ENCODE measurements at regions not wholly inside any gene's neighbourhood (a gene's known extent, or its start where the extent isn't known, plus 50 kb on each side); places are given as distances from the start of the nearest gene placed in this dataset.

DNA sequence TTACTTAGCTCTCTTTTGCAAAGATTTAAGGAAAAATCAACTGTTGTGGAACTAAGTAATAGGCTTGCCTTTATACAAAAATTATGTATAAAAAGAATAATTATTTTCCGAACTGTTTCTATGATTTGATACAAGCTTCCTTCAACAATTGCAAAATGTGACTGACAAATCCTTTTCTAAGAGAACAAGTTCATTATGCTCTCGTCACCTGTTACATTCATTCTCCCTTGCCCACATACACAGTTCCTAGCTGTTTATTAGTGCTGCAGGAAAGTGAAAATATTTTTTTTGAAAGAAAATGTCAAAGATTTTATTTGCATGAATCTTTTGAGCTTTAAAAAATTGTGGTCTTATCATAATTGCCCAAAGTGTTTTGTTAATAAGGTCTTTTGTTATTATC lies 466.2 kb downstream of the USP25 start:
- H3K27ac ChIP-seq (ENCODE audit: low read depth, low read length, poor library complexity, severe bottlenecking), result no peak overlapping the region
- TF ChIP-seq, protein P1, sequence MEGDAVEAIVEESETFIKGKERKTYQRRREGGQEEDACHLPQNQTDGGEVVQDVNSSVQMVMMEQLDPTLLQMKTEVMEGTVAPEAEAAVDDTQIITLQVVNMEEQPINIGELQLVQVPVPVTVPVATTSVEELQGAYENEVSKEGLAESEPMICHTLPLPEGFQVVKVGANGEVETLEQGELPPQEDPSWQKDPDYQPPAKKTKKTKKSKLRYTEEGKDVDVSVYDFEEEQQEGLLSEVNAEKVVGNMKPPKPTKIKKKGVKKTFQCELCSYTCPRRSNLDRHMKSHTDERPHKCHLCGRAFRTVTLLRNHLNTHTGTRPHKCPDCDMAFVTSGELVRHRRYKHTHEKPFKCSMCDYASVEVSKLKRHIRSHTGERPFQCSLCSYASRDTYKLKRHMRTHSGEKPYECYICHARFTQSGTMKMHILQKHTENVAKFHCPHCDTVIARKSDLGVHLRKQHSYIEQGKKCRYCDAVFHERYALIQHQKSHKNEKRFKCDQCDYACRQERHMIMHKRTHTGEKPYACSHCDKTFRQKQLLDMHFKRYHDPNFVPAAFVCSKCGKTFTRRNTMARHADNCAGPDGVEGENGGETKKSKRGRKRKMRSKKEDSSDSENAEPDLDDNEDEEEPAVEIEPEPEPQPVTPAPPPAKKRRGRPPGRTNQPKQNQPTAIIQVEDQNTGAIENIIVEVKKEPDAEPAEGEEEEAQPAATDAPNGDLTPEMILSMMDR (conservative IDR thresholded peaks at IDR 0.05; ENCODE audit: low read depth, low read length), result no peak
- TF ChIP-seq EZH2 (IDR thresholded peaks at IDR 0.05; ENCODE audit: borderline replicate concordance, low read depth, low read length, poor library complexity, severe bottlenecking), result no peak
- BruUV-seq (replicated peaks), result no TSS peak
- no peak for DNase-seq (ENCODE audit: low spot score)
- H3K4me1 ChIP-seq (ENCODE audit: insufficient read depth, low read length, poor library complexity, severe bottlenecking), result no peaks in the 10 kb centered on the region
- ChIA-PET POLR2A (ENCODE audit: low non-redundant PET) (no interaction called here), CTCF (no interaction called here)
- intact Hi-C loops (cut with micrococcal nuclease; ENCODE audit: unreplicated experiment), result no loop called here
- no peaks in the 10 kb centered on the region for H3K27me3 ChIP-seq (replicated peaks; ENCODE audit: insufficient read depth, low read depth, low read length, poor library complexity)
- no peaks in the 10 kb centered on the region for H3K36me3 ChIP-seq (ENCODE audit: insufficient read depth, low read length, poor library complexity, severe bottlenecking)
- H3K9me3 ChIP-seq (ENCODE audit: low read depth, low read length, poor library complexity, severe bottlenecking), result no peaks in the 10 kb centered on the region
- H3K4me3 ChIP-seq (ENCODE audit: low read depth, low read length, poor library complexity, severe bottlenecking), result no peak overlapping the region

DNA sequence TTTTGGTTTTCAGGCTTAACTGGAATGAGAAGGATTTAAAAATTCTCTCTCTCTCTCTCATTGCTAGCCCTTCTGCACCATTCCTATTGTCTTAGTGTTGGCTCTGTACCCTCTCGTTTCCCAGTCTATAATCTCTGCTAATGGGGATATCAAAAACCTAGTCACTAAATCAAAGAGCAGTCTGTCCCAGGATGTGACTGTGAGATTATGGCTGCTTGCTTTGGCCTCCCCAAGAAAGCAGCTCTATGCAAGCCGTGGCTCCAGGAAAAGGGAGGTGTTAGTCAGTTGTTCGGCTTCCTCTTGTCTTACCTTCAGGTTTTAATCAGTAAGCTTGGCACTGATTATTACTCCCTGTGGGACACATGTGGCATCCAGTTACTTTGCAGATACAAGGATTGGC lies 468.8 kb downstream of the USP25 start:
- ChIA-PET CTCF (no interaction called here), POLR2A (ENCODE audit: low non-redundant PET) (no interaction called here)
- Histone ChIP-seq H3K4me1 (ENCODE audit: insufficient read depth, low read length, poor library complexity, severe bottlenecking) (no peaks in the 10 kb centered on the region), H3K27ac (ENCODE audit: low read depth, low read length, poor library complexity, severe bottlenecking) (no peak overlapping the region), H3K9me3 (ENCODE audit: low read depth, low read length, poor library complexity, severe bottlenecking) (no peaks in the 10 kb centered on the region), H3K36me3 (ENCODE audit: insufficient read depth, low read length, poor library complexity, severe bottlenecking) (no peaks in the 10 kb centered on the region), H3K27me3 (replicated peaks; ENCODE audit: insufficient read depth, low read depth, low read length, poor library complexity) (no peaks in the 10 kb centered on the region), H3K4me3 (ENCODE audit: low read depth, low read length, poor library complexity, severe bottlenecking) (no peak overlapping the region)
- TF ChIP-seq, protein P1 (conservative IDR thresholded peaks at IDR 0.05; ENCODE audit: low read depth, low read length), result no peak
- TF ChIP-seq EZH2 (IDR thresholded peaks at IDR 0.05; ENCODE audit: borderline replicate concordance, low read depth, low read length, poor library complexity, severe bottlenecking), result no peak
- no peak for DNase-seq (ENCODE audit: low spot score)
- BruUV-seq (replicated peaks), result no TSS peak
- intact Hi-C loops (cut with micrococcal nuclease; ENCODE audit: unreplicated experiment), result no loop called here

DNA sequence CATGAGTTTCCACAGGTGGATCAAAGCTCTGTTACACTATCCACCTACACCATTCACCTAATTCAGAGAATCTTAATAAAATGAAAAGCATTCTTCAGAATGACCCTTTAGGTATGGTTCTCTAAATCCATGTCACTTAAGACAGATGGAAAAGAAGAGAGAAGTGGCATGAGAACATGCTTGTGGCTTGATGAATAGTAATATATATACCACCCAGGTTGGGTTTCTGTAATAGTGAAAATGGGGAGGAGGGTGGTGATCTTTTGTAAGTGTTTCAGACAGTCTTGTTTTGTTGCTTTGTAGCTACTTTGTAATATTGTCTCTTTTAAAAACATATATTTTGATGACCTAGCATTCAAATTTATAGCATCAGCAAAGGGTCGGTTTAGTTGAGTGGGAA lies 469.8 kb downstream of the USP25 start:
- Histone ChIP-seq H3K36me3 (ENCODE audit: insufficient read depth, low read length, poor library complexity, severe bottlenecking) (no peaks in the 10 kb centered on the region), H3K4me3 (ENCODE audit: low read depth, low read length, poor library complexity, severe bottlenecking) (no peak overlapping the region), H3K9me3 (ENCODE audit: low read depth, low read length, poor library complexity, severe bottlenecking) (no peaks in the 10 kb centered on the region), H3K4me1 (ENCODE audit: insufficient read depth, low read length, poor library complexity, severe bottlenecking) (no peaks in the 10 kb centered on the region), H3K27me3 (replicated peaks; ENCODE audit: insufficient read depth, low read depth, low read length, poor library complexity) (no peaks in the 10 kb centered on the region), H3K27ac (ENCODE audit: low read depth, low read length, poor library complexity, severe bottlenecking) (no peak overlapping the region)
- POLR2A ChIA-PET (ENCODE audit: low non-redundant PET), result no interaction called here
- CTCF ChIA-PET, result no interaction called here
- TF ChIP-seq, protein P1 (conservative IDR thresholded peaks at IDR 0.05; ENCODE audit: low read depth, low read length), result no peak
- no peak for TF ChIP-seq EZH2 (IDR thresholded peaks at IDR 0.05; ENCODE audit: borderline replicate concordance, low read depth, low read length, poor library complexity, severe bottlenecking)
- intact Hi-C loops (cut with micrococcal nuclease; ENCODE audit: unreplicated experiment), result no loop called here
- BruUV-seq (replicated peaks), result no TSS peak
- DNase-seq (ENCODE audit: low spot score), result no peak

Data from A673 (cell line).